Heart left ventricle (tissue), 14 donors: ENCODE measurements at regions not wholly inside any gene's neighbourhood (a gene's known extent, or its start where the extent isn't known, plus 50 kb on each side); places are given as distances from the start of the nearest gene placed in this dataset.

ENCODE experiments used
- ATAC-seq, 4 donors: fragments of 200-7000 bp; cut with Tn5 transposase; one replicate each; pipeline ENCODE4 v1.9.1; 2020 to 2022; ENCODE audit warnings: moderate library complexity in 4 of 4, mild to moderate bottlenecking in 3 of 4, moderate number of reproducible peaks in 1 of 4
- DNase-seq, 5 donors: peaks; one replicate each; pipeline ENCODE4 v3.0.0-alpha.2; 2020
- H3K27ac ChIP-seq, 12 donors: fragments of 200-600 bp; sonication (generic) in 4 of 12; one replicate each; pipeline versions ENCODE4 v1.5.0 to v1.8.0; 2016 to 2022; ENCODE audit warnings: mild to moderate bottlenecking in 2 of 12
- H3K27me3 ChIP-seq, 9 donors: fragments of 200-600 bp; sonication (generic) in 2 of 9; one replicate each; pipeline versions ENCODE4 v1.5.1 to v1.8.0; 2016 to 2022; ENCODE audit warnings: mild to moderate bottlenecking in 3 of 9
- H3K36me3 ChIP-seq, 9 donors: fragments of 200-600 bp; sonication (generic) in 2 of 9; one replicate each; pipeline versions ENCODE4 v1.5.0 to v1.8.0; 2018 to 2022; ENCODE audit warnings: mild to moderate bottlenecking in 2 of 9
- H3K4me1 ChIP-seq, 12 donors: fragments of 200-600 bp; sonication (generic) in 4 of 12; one replicate each; pipeline versions ENCODE4 v1.5.0 to v1.8.0; 2016 to 2022; ENCODE audit warnings: mild to moderate bottlenecking in 3 of 12
- H3K4me3 ChIP-seq, 12 donors: fragments of 200-600 bp; sonication (generic) in 4 of 12; one replicate each; pipeline versions ENCODE4 v1.5.0 to v1.8.0; 2017 to 2022; ENCODE audit warnings: mild to moderate bottlenecking in 9 of 12, moderate library complexity in 4 of 12
- H3K9me3 ChIP-seq, 12 donors: fragments of 200-600 bp; sonication (generic) in 4 of 12; one replicate each; pipeline versions ENCODE4 v1.5.0 to v1.8.0; 2016 to 2022; ENCODE audit warnings: mild to moderate bottlenecking in 1 of 12
- CTCF ChIP-seq, 12 donors: fragments of 200-600 bp; sonication (generic) in 4 of 12; IDR thresholded peaks; one replicate each; pipeline versions ENCODE4 v1.5.0 to v1.8.0; 2018 to 2022; ENCODE audit warnings: antibody characterized with exemption in 12 of 12, mild to moderate bottlenecking in 5 of 12
- POLR2A ChIP-seq, 2 donors: fragments of 450-650 bp; IDR thresholded peaks; one replicate each; pipeline ENCODE4 v1.6.1; 2017; ENCODE audit warnings: antibody characterized with exemption in 2 of 2, mild to moderate bottlenecking in 2 of 2, moderate library complexity in 2 of 2
- intact Hi-C, 10 donors: fragments of 100-400 bp; cut with DNase I; formaldehyde crosslinking; loops; one replicate each; pipeline versions ENCODE4 v1.11.1 to v1.14.2; 2022
- donor health status: ischemic (EF 13 %, LVEDD 7.1; RV severe dilation, severe dysfunction).
- donor health status: DM: no; HTN: yes; CAD: no.
- donor health status: DM: no; HTN: no; CAD: no.
- donor health status: ischemic (EF 25% LVEDD 6.9; RV normal size, moderate dysfunction).
- donor health status: ischemic (EF 25% LVEDD 5.7; RV mildly dilated, moderate dysfunction).
- donor health status: DM: yes; HTN: yes; CAD: no.
- donor health status: ischemic (EF 35%, LVEDD 5.7; RV mildly dilated, moderate dysfunction).
- donor health status: nonischemic (EF 11% LVEDD 7.7; RV severe dilation, severe dysfunction).
- donor health status: DM: yes; HTN: yes; CAD: no.
- donor health status: PGD.
- donor health status: ischemic (EF 29% LVEDD 5.4; RV normal size, mild dysfunction).
- donor health status: nonischemic (EF 23%, LVEDD 6.1; RV moderate dilation, normal function).

GRCh38 chr9:111726949-111727348, 65.5 kb downstream of the GNG10 start:
- DNase-seq (no peak), ATAC-seq (no peak)
- Histone ChIP-seq H3K9me3 (peaks cover 0 to 18% (median 5%) of the 10 kb centered on the region in 12 donors), H3K4me1 (no peaks in the 10 kb centered on the region), H3K27me3 (no peaks in the 10 kb centered on the region), H3K27ac (no peak overlapping the region), H3K4me3 (no peak overlapping the region), H3K36me3 (peaks cover 0 to 9% (median 0%) of the 10 kb centered on the region in 9 donors)
- intact Hi-C loops: no loop called here
- TF ChIP-seq CTCF (IDR thresholded peaks at IDR 0.05): no peak
- TF ChIP-seq POLR2A (IDR thresholded peaks at IDR 0.05): no peak

- Histone ChIP-seq H3K4me1 (no peaks in the 10 kb centered on the region), H3K27me3 (no peaks in the 10 kb centered on the region), H3K4me3 (no peak overlapping the region), H3K9me3 (no peaks in the 10 kb centered on the region), H3K27ac (no peak overlapping the region), H3K36me3 (no peaks in the 10 kb centered on the region)
- intact Hi-C loops: no loop called here
- TF ChIP-seq POLR2A (IDR thresholded peaks at IDR 0.05): no peak
- peak in 1 of 12 donors; percentile 9 for TF ChIP-seq CTCF (IDR thresholded peaks at IDR 0.05)
- no peak for DNase-seq
- no peak for ATAC-seq
These were observed 58.8 kb downstream of the GNG10 start for GRCh38 chr9:111720174-111720573.
